ENCODE measurements at regions not wholly inside any gene's neighbourhood (a gene's known extent, or its start where the extent isn't known, plus 50 kb on each side); places are given as distances from the start of the nearest gene placed in this dataset.
"Not testable (repeated sequence)": the region's sequence is repeated elsewhere in the genome, so short reads cannot be mapped to it uniquely, and the experiment has no call there.

DNA sequence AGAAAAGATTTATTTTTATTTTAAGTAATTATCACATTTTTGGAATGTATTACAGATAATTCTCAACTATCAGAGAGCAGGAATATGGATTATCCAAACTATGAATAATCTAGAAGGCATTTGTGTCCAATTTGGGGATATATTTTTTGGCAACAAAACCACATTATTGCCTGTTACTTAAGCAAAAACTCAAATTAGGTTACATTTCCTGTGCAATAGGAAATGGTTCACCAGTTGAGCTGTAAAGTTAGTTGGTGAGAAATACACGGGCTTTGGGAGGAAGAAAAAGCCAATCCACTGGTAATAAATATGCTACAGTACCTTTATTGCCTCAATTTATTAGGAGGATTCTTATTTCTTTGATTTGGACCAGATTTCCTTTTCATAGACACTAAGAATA lies 1075.2 kb downstream of the PCDH9 start:
- in situ Hi-C loops (cut with HindIII; ENCODE audit: low sequenced_read_pairs) = no loop called here

DNA sequence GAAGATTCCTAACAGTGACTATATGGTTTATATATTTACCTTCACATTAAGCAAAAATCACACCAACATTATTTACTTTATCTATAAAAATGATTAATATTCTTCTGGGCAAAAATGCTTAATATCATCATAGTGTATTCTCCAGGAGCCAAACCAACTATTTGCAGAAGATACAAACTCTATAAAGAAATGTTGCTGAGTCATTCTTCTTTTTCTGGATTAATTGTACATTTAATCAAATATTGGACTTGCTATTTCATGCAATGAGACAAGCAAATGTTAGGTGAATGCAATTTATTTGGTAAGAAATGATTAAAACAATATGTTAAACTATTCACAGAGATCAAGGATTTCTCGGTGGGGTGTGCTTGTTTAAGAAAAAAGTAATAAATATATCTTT lies 1075.8 kb downstream of the PCDH9 start:
- in situ Hi-C loops (cut with HindIII; ENCODE audit: low sequenced_read_pairs) = no loop called here

DNA sequence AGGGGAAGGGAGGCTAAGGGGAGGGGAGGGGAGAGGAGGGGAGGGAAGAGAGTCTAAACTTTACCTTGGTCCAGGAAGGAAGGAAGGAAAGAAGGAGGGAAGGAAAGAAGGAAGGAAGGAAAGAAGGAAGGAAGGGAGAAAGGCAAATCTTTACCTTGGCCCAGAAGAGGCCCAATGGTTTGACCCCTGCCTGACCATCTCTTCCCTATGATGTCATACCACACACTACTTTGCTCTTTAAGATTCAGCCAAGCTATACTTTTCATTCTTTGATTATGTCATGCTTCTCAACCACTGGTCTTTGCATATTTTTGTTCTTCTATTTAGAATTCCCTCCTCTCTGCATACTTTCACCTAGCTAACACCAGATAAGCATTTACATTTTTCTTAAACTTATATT lies 1077.5 kb downstream of the PCDH9 start:
- in situ Hi-C loops (cut with HindIII; ENCODE audit: low sequenced_read_pairs) = no loop called here

DNA sequence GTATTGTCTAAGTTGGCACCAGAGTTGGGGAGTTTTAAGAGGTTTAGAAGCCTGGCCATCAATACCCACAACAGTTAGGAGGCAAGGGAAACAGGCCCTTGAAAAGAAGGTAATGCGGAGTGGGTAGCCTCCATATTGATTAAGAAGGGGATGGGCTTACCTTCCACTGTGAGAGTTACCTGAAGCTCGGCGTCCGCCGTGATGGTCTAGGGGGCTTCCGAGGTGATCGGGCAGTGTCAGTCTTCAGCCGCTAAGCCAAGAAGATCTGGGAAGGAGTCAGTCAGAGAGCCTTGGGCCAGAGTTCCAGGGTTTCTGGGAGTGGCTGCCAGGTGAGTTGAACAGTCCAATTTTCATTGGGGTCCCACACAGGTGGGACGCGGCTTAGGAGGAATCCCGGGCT lies 1085.8 kb downstream of the PCDH9 start:
- in situ Hi-C loops (cut with HindIII; ENCODE audit: low sequenced_read_pairs) = not testable (repeated sequence)

GRCh38 chr13:66139701-66140100 lies 1090.4 kb downstream of the PCDH9 start:
- in situ Hi-C loops (cut with HindIII; ENCODE audit: low sequenced_read_pairs) = no loop called here

DNA sequence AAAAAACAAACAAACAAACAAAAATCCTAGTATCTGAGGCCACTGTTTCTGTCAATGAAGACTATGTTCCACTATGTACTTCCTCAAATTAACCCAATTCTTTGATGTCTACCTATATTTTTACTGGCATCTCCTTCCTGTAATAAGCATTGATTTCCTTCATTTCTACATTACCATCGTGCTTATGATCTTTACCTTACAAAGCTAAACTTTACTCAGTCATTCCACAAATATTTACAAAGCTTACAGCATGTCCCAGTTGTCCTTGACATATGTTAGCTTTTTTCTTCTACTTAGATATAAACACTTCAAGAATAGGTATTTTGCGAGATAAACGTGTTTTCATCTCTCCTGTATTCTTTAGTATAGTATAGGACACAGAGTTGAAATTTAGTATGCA lies 1090.9 kb downstream of the PCDH9 start:
- in situ Hi-C loops (cut with HindIII; ENCODE audit: low sequenced_read_pairs) = no loop called here

DNA sequence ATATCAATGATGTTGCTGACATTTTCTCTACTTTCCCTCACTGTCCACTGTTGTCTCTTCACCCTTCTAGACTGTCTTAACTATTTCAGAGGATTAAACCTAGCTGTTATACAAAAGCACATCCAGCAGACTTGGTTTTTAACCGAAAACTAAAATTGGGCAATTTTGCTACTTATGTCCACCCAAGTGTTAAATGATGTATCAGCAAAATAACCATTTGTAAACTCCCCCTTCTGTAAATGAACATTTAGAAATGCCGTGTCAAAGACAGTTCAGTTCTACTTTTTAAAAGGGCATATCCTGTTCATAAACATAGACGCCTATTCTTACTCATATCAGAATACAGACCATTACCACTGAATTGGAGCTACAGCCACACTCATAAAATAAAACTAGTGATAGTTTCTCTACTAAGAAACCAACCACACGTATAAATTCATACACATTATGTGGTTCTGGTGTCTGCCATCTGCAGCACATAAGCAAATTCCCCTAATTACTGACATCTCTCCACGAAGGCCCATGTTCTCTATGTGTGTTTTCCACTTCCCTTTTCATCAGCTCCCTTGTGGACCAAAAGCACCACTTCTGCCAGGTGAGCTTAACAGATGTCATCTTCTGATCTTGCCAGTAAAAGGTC lies 1091.8 kb downstream of the PCDH9 start:
- in situ Hi-C loops (cut with HindIII; ENCODE audit: low sequenced_read_pairs) = no loop called here

GRCh38 chr13:66137384-66137783 lies 1092.8 kb downstream of the PCDH9 start:
- in situ Hi-C loops (cut with HindIII; ENCODE audit: low sequenced_read_pairs) = no loop called here

DNA sequence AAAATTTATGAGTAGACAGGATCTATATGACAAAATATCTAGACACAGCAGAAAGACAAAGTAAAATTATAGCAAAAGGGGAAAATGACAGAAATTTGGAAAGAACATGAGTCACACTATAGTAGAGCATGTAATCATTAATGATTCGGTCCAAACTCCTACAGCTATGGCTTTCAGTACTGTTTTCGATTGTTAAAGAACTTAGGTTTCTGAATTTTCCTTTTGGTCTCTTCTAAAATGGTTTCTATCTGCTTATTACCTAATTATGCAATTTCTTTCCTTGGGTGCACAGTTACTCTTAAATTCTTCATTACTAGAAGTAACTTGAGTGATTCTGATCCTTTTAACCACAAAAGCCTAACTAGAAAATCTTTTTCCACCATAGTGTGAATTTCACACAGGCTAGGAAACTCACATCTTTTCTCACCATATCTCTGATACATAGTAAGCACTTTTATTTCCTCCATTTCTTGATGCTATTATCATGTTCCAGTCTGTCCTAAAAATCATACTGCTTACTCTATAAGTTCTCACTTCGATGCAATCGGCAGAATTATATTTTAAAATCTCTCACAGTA lies 1101.4 kb downstream of the PCDH9 start:
- in situ Hi-C loops (cut with HindIII; ENCODE audit: low sequenced_read_pairs) = no loop called here

DNA sequence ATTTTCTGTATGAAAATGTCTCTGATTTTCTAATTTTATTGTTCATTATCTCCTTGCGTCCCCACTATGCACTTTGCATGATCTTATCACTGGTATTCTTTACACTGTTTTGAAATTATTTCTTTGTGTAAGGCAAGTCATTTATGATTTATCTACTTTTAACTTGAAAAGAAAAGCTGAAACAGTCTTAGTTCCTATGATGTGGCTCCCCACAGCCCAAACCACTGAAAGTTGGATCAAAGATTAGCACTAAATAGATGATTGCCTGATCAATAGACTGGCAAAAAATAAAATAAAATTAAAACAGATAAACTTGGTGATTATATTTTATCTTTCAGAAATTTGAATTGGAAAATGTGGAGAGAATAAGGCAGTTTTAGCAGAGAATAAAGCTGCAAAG lies 1101.9 kb downstream of the PCDH9 start:
- in situ Hi-C loops (cut with HindIII; ENCODE audit: low sequenced_read_pairs) = no loop called here

DNA sequence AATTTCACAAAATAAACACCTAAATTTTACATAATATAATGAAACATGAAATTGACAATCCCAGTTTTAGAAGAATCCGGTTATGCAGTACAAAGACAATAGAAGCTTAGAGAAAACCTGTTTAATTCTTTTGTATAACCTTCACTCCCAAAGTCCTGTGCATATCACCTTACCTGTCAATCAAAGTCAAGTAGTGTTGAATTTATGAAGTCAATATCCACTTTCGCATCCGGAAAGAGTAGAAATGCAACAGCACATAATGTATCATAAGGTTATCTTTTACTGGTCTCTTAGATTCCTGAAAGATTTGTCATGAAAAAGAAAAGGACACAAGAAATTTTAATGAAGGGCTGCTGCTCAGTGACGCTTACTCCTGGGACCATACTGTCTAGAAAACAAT lies 1112.6 kb downstream of the PCDH9 start:
- in situ Hi-C loops (cut with HindIII; ENCODE audit: low sequenced_read_pairs) = no loop called here

DNA sequence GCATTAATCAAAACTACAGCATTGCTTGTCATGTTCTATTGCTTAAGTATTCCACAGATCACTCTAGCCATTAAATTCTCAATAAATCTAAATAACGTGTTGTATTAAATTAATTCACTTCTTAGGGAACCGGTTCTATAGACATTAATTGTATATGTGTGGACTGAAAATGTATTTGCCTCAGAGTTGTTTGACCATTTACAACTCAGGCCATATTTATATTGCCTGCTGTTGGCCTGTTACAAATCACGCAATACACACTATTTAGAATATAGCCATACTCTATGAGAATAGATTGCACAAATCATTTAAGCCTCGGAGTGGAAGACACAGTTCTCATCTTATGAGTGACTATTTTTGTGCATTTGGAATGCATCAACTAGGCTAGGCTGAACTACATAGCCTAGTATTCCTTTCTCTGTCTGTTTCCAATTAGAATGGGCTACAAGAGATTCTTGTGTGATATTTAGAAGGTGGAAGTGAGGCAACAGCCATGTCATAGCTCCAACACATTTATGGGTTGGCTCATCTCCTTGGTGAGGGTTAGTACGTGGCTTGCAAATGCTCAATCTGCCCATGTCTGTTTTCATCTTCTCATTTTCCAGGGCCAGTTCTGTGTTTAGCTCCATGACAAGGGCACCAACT lies 1116.1 kb downstream of the PCDH9 start:
- in situ Hi-C loops (cut with HindIII; ENCODE audit: low sequenced_read_pairs) = no loop called here

DNA sequence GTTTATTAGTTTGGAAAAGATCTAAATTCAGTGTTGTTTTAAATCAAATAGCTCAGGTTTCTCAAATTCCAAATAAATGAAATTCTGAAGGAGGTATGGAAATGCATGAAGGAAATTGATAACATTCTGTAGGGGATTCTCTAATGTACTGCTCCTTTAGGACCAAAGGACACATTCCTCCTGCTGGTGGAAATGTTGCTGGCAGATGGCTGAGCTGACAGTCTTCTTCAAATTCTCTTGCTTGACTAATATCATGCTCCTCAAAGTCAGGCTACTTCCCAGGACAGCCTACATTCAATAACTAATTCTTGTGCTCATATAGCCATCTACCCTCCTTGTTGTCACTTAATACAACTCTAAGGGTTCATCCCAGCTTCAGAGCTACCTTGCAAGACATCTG lies 1118.5 kb downstream of the PCDH9 start:
- in situ Hi-C loops (cut with HindIII; ENCODE audit: low sequenced_read_pairs) = no loop called here

GRCh38 chr13:66106246-66106645 lies 1123.9 kb downstream of the PCDH9 start:
- in situ Hi-C loops (cut with HindIII; ENCODE audit: low sequenced_read_pairs) = no loop called here

DNA sequence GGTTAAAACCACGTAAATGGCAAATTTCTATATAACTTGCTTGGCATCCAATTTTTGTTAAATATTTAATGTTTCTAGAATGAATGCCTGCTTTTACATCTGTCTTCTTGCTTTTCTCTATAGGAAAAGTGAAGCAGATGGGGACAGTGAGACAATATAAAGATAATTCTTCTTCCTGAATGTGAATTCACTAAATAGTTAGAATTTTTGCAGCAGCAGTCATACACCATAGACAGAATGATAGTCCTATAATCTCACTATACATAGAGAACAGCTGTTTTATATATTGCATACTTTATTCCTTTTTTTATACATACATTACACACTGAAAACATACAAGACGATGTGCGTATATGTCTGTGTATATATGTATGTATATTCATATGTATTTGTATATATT lies 1127.3 kb downstream of the PCDH9 start:
- in situ Hi-C loops (cut with HindIII; ENCODE audit: low sequenced_read_pairs) = no loop called here

DNA sequence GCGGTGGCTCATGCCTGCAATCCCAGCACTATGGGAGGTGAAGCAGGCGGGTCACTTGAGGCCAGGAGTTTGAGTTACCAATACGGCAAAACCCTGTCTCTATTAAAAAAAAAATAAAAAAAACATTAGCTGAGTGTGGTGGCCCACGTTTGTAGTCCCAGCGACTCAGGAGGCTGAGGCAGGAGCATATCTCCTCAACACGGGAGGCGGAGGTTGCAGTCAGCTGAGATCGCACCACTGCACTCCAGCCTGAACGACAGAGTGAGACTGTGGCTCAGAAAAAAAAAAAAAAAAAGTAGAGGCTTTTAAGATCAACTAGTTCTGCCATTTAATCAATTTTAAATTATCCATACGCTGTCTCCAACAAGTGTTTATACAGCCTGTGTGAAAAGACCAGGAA lies 1130.3 kb downstream of the PCDH9 start:
- in situ Hi-C loops (cut with HindIII; ENCODE audit: low sequenced_read_pairs) = no loop called here

DNA sequence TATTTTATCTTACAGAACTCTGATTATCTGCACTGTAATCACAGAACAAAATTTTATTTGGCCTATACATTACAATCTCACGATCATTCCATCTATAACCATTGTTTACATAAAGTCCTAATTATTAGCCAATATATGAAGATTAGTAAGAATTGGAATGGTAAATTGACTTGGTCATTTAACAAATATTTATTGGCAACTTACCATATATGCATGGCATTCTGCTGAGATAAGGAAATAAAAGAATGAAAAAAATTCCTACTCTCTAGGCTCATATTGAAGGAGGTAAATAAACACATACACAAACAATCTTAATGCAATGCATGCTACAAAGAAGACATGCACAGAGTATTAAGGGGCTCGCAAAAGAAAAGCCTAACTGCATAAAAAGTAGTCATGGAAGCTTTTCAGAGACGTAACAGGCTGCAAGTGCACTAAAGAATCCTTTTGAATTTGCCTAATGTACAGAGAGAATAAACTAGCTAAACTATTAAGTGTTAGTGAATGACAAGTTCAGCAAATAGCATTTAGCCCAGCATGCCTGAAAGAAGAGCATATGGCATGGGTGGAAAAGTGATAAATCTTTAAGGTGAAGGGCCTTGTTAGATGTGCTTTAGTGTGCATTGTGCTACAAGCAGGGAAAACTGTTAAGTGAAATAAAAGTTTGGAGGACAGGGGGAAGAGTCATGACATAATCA lies 1131.1 kb downstream of the PCDH9 start:
- in situ Hi-C loops (cut with HindIII; ENCODE audit: low sequenced_read_pairs) = no loop called here

GRCh38 chr13:66089711-66090110 lies 1140.4 kb downstream of the PCDH9 start:
- in situ Hi-C loops (cut with HindIII; ENCODE audit: low sequenced_read_pairs) = no loop called here

GRCh38 chr13:66087269-66087710 lies 1142.8 kb downstream of the PCDH9 start:
- in situ Hi-C loops (cut with HindIII; ENCODE audit: low sequenced_read_pairs) = no loop called here

- in situ Hi-C loops (cut with HindIII; ENCODE audit: low sequenced_read_pairs) = no loop called here
Observed at GRCh38 chr13:66077132-66077689, 1152.9 kb downstream of the PCDH9 start.

DNA sequence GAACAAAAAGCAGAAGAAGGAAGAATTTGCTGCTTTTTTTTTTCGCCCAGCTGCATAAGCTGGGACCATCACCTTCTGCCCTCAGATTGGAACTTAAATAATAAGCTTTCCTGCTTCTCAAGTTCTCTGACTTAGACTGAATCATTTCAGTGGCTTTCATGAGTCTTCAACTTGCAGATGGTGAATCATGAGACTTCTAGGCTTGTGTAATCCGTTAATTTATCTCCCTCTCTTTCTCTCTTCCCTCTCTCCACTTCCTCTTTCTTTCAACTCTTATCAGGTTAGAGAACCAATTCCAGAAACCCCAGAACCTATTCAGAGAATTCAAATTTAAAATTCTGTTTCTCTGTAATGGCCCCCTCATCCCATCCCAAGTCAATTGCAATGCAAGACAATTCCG lies 1153.7 kb downstream of the PCDH9 start:
- in situ Hi-C loops (cut with HindIII; ENCODE audit: low sequenced_read_pairs) = no loop called here

Measured in endothelial cell of hepatic sinusoid (primary cell).